K562 (cell line): ENCODE measurements at regions not wholly inside any gene's neighbourhood (a gene's known extent, or its start where the extent isn't known, plus 50 kb on each side); places are given as distances from the start of the nearest gene placed in this dataset.
A peak's percentile ranks its signal among the peaks of the same experiment; 100 is the strongest.

Experiments
- CAMTA2 ChIP-seq: fragments of 250-450 bp; sonication (Bioruptor Pico); conservative IDR thresholded peaks from 2 replicates; pipeline ENCODE4 v1.5.1; 2022
- CBFA2T3 ChIP-seq: fragments of 450-650 bp; IDR thresholded peaks from 2 replicates; pipeline ENCODE4 v1.6.1; 2017
- ELF1 ChIP-seq: fragments of 200-800 bp; sonication (Bioruptor generic); IDR thresholded peaks from 2 replicates; pipeline ENCODE4 v1.6.1; 2016; ENCODE audit warnings: missing genetic modification characterization, missing compliant biosample characterization
- HDAC1 ChIP-seq, 2 experiments: fragments of 450-650 bp; IDR thresholded peaks; 2 replicates each; pipeline ENCODE4 v1.6.1; 2016 to 2017; ENCODE audit warnings: inconsistent platforms in 1 of 2, mild to moderate bottlenecking in 1 of 2, moderate library complexity in 1 of 2
- KDM5B ChIP-seq: fragments of 200-600 bp; sonication (generic); IDR thresholded peaks from 2 replicates; pipeline ENCODE4 v1.6.1; 2012; ENCODE audit warnings: low read depth, mild to moderate bottlenecking, moderate library complexity, low read length, control low read depth, inconsistent platforms; ENCODE audit not compliant: insufficient replicate concordance
- MEIS2 ChIP-seq: fragments of 450-650 bp; IDR thresholded peaks from 2 replicates; pipeline ENCODE4 v1.6.1; 2014; ENCODE audit warnings: mild to moderate bottlenecking; ENCODE audit not compliant: partially characterized antibody
- NCOA1 ChIP-seq: fragments of 450-650 bp; IDR thresholded peaks from 2 replicates; pipeline ENCODE4 v1.6.1; 2016; ENCODE audit warnings: low read depth
- POLR2G ChIP-seq: fragments of 200-400 bp; formaldehyde crosslinking; IDR thresholded peaks from 2 replicates; pipeline ENCODE4 v1.6.1; 2017; ENCODE audit warnings: low read depth, mild to moderate bottlenecking, antibody characterized with exemption, low read length, moderate library complexity
- PTTG1 ChIP-seq: fragments of 450-650 bp; IDR thresholded peaks from 2 replicates; pipeline ENCODE4 v1.6.1; 2016; ENCODE audit warnings: low read depth, mild to moderate bottlenecking, missing genetic modification characterization, missing compliant biosample characterization
- SRSF9 ChIP-seq: fragments of 200-400 bp; formaldehyde crosslinking; IDR thresholded peaks from 2 replicates; pipeline ENCODE4 v1.6.1; 2017; ENCODE audit warnings: low read depth, low read length, borderline replicate concordance
- ZBTB11 ChIP-seq, 3 experiments: fragments of 200-800 bp in 1 of 3; fragments of 250-450 bp in 1 of 3; fragments of 450-650 bp in 1 of 3; sonication (Bioruptor Pico) in 1 of 3; sonication (Bioruptor generic) in 1 of 3; formaldehyde crosslinking in 1 of 3; IDR thresholded peaks; 2 replicates each; pipeline versions ENCODE4 v1.6.1 to v1.8.0; 2016 to 2022; ENCODE audit warnings: mild to moderate bottlenecking in 2 of 3, missing genetic modification characterization in 2 of 3, missing compliant biosample characterization in 1 of 3, moderate library complexity in 1 of 3
- ZFX ChIP-seq: sonication (generic); formaldehyde crosslinking; IDR thresholded peaks from 2 replicates; pipeline ENCODE4 v1.8.0; 2022; ENCODE audit warnings: mild to moderate bottlenecking, missing genetic modification reagents, moderate library complexity
- ZNF778 ChIP-seq: fragments of 450-650 bp; formaldehyde crosslinking; IDR thresholded peaks from 2 replicates; pipeline ENCODE4 v1.4.0; 2020; ENCODE audit warnings: mild to moderate bottlenecking, moderate library complexity
- TF ChIP-seq, protein P1 (sequence below): conservative IDR thresholded peaks from 2 replicates; pipeline ENCODE4 v1.6.1; 2011; ENCODE audit warnings: low read depth, mild to moderate bottlenecking, low read length; ENCODE audit not compliant: control insufficient read depth
- TF ChIP-seq, protein P2 (sequence below), 2 experiments: IDR thresholded peaks; 2 replicates each; pipeline ENCODE4 v1.6.1; 2011; ENCODE audit warnings: borderline replicate concordance in 1 of 2, control low read depth in 1 of 2, low read depth in 1 of 2, low read length in 1 of 2, mild to moderate bottlenecking in 1 of 2, mixed read lengths in 1 of 2, moderate library complexity in 1 of 2; ENCODE audit not compliant: insufficient read depth in 1 of 2, insufficient read length in 1 of 2, poor library complexity in 1 of 2, severe bottlenecking in 1 of 2; ENCODE audit errors: extremely low read depth in 1 of 2
- TF ChIP-seq, protein P3 (sequence below): fragments of 450-650 bp; formaldehyde crosslinking; IDR thresholded peaks from 2 replicates; pipeline ENCODE4 v1.4.0; 2022; ENCODE audit warnings: missing genetic modification characterization
- TF ChIP-seq, protein P4 (sequence below): sonication (generic); formaldehyde crosslinking; IDR thresholded peaks from 2 replicates; pipeline ENCODE4 v1.8.0; 2022; ENCODE audit warnings: missing genetic modification reagents, mild to moderate bottlenecking, moderate library complexity, borderline replicate concordance

DNA sequence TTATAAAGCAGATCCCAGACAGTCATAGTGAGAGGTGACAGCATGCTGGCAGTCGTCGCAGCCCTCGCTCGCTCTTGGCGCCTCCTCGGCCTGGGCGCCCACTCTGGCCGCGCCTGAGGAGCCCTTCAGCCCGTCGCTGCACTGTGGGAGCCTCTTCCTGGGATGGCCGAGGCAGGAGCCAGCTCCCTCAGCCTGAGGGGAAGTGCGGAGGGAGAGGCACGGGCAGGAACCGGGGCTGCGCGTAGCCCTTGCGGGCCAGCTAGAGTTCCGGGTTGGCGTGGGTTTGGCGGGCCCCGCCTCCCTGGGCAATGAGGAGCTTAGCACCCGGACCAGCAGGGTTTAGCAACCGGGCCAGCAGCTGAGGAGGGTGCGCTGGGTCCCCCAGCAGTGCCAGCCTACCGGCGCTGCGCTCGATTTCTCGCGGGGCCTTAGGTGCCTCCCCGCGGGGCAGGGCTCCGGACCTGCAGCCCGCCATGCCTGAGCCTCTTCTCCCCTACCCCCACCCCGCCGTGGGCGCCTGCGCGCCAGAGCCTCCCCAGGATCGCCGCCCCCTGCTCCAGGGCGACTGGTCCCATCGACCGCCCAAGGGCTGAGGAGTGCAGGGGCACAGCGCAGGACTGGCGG, 451.2 kb upstream of the DCN start (continued):
- TF ChIP-seq HDAC1 (IDR thresholded peaks at IDR 0.05) (peak in 1 of 2 experiments; percentile 90; a peak in 2 of 4 replicates), CBFA2T3 (no peak), ZNF778 (CRISPR knock-in tag) (no peak), MEIS2 (no peak), NCOA1 (no peak), KDM5B (peak; percentile 67), ZFX (peak; percentile 87), SRSF9 (no peak), ELF1 (tag) (peak; percentile 90), POLR2G (peak; percentile 88), CAMTA2 (no peak), PTTG1 (no peak), ZBTB11 (CRISPR knock-in tag; IDR thresholded peaks at IDR 0.05) (peak in 1 of 3 experiments; percentile 69; a peak in 2 of 6 replicates)
- TF ChIP-seq, protein P1, sequence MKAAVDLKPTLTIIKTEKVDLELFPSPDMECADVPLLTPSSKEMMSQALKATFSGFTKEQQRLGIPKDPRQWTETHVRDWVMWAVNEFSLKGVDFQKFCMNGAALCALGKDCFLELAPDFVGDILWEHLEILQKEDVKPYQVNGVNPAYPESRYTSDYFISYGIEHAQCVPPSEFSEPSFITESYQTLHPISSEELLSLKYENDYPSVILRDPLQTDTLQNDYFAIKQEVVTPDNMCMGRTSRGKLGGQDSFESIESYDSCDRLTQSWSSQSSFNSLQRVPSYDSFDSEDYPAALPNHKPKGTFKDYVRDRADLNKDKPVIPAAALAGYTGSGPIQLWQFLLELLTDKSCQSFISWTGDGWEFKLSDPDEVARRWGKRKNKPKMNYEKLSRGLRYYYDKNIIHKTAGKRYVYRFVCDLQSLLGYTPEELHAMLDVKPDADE: no peak
- TF ChIP-seq, protein P2, sequence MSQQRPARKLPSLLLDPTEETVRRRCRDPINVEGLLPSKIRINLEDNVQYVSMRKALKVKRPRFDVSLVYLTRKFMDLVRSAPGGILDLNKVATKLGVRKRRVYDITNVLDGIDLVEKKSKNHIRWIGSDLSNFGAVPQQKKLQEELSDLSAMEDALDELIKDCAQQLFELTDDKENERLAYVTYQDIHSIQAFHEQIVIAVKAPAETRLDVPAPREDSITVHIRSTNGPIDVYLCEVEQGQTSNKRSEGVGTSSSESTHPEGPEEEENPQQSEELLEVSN (IDR thresholded peaks at IDR 0.05; ENCODE audit: borderline replicate concordance in 1 of 2, extremely low read depth in 1 of 2, insufficient read depth in 1 of 2, insufficient read length in 1 of 2, low read depth in 1 of 2, low read length in 1 of 2, poor library complexity in 1 of 2, severe bottlenecking in 1 of 2): peak; percentile 20 to 82
- TF ChIP-seq, protein P3, sequence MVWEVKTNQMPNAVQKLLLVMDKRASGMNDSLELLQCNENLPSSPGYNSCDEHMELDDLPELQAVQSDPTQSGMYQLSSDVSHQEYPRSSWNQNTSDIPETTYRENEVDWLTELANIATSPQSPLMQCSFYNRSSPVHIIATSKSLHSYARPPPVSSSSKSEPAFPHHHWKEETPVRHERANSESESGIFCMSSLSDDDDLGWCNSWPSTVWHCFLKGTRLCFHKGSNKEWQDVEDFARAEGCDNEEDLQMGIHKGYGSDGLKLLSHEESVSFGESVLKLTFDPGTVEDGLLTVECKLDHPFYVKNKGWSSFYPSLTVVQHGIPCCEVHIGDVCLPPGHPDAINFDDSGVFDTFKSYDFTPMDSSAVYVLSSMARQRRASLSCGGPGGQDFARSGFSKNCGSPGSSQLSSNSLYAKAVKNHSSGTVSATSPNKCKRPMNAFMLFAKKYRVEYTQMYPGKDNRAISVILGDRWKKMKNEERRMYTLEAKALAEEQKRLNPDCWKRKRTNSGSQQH (CRISPR knock-in tag): no peak
- TF ChIP-seq, protein P4, sequence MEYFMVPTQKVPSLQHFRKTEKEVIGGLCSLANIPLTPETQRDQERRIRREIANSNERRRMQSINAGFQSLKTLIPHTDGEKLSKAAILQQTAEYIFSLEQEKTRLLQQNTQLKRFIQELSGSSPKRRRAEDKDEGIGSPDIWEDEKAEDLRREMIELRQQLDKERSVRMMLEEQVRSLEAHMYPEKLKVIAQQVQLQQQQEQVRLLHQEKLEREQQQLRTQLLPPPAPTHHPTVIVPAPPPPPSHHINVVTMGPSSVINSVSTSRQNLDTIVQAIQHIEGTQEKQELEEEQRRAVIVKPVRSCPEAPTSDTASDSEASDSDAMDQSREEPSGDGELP (CRISPR knock-in tag): peak; percentile 34; the same call in 1 of the 2 replicates
